ENCODE measurements at regions not wholly inside any gene's neighbourhood (a gene's known extent, or its start where the extent isn't known, plus 50 kb on each side); places are given as distances from the start of the nearest gene placed in this dataset.

GRCh38 chr18:38487521-38487920 lies 921.9 kb upstream of the CELF4 start:
- peaks cover 0 to 1% of the 10 kb centered on the region in 2 donors for H3K27me3 Mint-ChIP-seq
- H3K4me3 Mint-ChIP-seq, result no peak overlapping the region
- ChIA-PET CTCF (ENCODE audit: partially characterized antibody) (no interaction called here), POLR2A (ENCODE audit: partially characterized antibody) (no interaction called here)
- Histone ChIP-seq H3K9me3 (ENCODE audit: control insufficient read depth in 1 of 2, low read length in 2 of 2) (no peaks in the 10 kb centered on the region), H3K4me1 (ENCODE audit: insufficient read depth, low read length) (no peaks in the 10 kb centered on the region), H3K27ac (ENCODE audit: low read depth, low read length) (no peak overlapping the region), H3K36me3 (ENCODE audit: insufficient read depth, low read length) (no peaks in the 10 kb centered on the region), H3K27me3 (ENCODE audit: insufficient read depth, low read length) (no peaks in the 10 kb centered on the region), H3K4me3 (ENCODE audit: low read length in 2 of 2) (no peak overlapping the region)
- DNase-seq, result no peak
- no peaks in the 10 kb centered on the region for H3K36me3 Mint-ChIP-seq
- H3K4me1 Mint-ChIP-seq, result no peaks in the 10 kb centered on the region
- peaks cover 0 to 13% (median 0%) of the 10 kb centered on the region in 8 donors for H3K9me3 Mint-ChIP-seq
- H3K27ac Mint-ChIP-seq, result no peak overlapping the region
- intact Hi-C loops (cut with micrococcal nuclease), result no loop called here

GRCh38 chr18:38483326-38483725 lies 917.7 kb upstream of the CELF4 start:
- intact Hi-C loops (cut with micrococcal nuclease), result no loop called here
- Histone ChIP-seq H3K36me3 (ENCODE audit: insufficient read depth, low read length) (no peaks in the 10 kb centered on the region), H3K27ac (ENCODE audit: low read depth, low read length) (no peak overlapping the region), H3K9me3 (ENCODE audit: control insufficient read depth in 1 of 2, low read length in 2 of 2) (no peaks in the 10 kb centered on the region), H3K4me1 (ENCODE audit: insufficient read depth, low read length) (no peaks in the 10 kb centered on the region), H3K4me3 (ENCODE audit: low read length in 2 of 2) (no peak overlapping the region), H3K27me3 (ENCODE audit: insufficient read depth, low read length) (no peaks in the 10 kb centered on the region)
- no peak overlapping the region for H3K4me3 Mint-ChIP-seq
- CTCF ChIA-PET (ENCODE audit: partially characterized antibody), result no interaction called here
- no peaks in the 10 kb centered on the region for H3K36me3 Mint-ChIP-seq
- H3K27me3 Mint-ChIP-seq, result peaks cover 0 to 3% of the 10 kb centered on the region in 2 donors
- no peak for DNase-seq
- no peaks in the 10 kb centered on the region for H3K4me1 Mint-ChIP-seq
- POLR2A ChIA-PET (ENCODE audit: partially characterized antibody), result no interaction called here
- peaks cover 1 to 17% (median 4%) of the 10 kb centered on the region in 8 donors for H3K9me3 Mint-ChIP-seq
- no peak overlapping the region for H3K27ac Mint-ChIP-seq

- no peak overlapping the region for H3K4me3 ChIP-seq (ENCODE audit: low read length in 2 of 2)
- intact Hi-C loops (cut with micrococcal nuclease), result no loop called here
- no peaks in the 10 kb centered on the region for H3K36me3 ChIP-seq (ENCODE audit: insufficient read depth, low read length)
- no peak overlapping the region for H3K27ac ChIP-seq (ENCODE audit: low read depth, low read length)
- Mint-ChIP-seq H3K27me3 (peaks cover 0 to 3% of the 10 kb centered on the region in 2 donors), H3K4me1 (no peaks in the 10 kb centered on the region), H3K36me3 (no peaks in the 10 kb centered on the region), H3K4me3 (no peak overlapping the region), H3K9me3 (peaks cover 0 to 17% (median 4%) of the 10 kb centered on the region in 8 donors), H3K27ac (no peak overlapping the region)
- CTCF ChIA-PET (ENCODE audit: partially characterized antibody), result no interaction called here
- POLR2A ChIA-PET (ENCODE audit: partially characterized antibody), result no interaction called here
- H3K27me3 ChIP-seq (ENCODE audit: insufficient read depth, low read length), result no peaks in the 10 kb centered on the region
- H3K9me3 ChIP-seq (ENCODE audit: control insufficient read depth in 1 of 2, low read length in 2 of 2), result no peaks in the 10 kb centered on the region
- DNase-seq, result no peak
- no peaks in the 10 kb centered on the region for H3K4me1 ChIP-seq (ENCODE audit: insufficient read depth, low read length)
Observed at GRCh38 chr18:38481576-38481975, 916.0 kb upstream of the CELF4 start.

- H3K4me1 Mint-ChIP-seq, result no peaks in the 10 kb centered on the region
- no peak for DNase-seq
- Histone ChIP-seq H3K27me3 (ENCODE audit: insufficient read depth, low read length) (no peaks in the 10 kb centered on the region), H3K9me3 (ENCODE audit: control insufficient read depth in 1 of 2, low read length in 2 of 2) (no peaks in the 10 kb centered on the region), H3K4me3 (ENCODE audit: low read length in 2 of 2) (no peak overlapping the region), H3K27ac (ENCODE audit: low read depth, low read length) (no peak overlapping the region), H3K4me1 (ENCODE audit: insufficient read depth, low read length) (no peaks in the 10 kb centered on the region), H3K36me3 (ENCODE audit: insufficient read depth, low read length) (no peaks in the 10 kb centered on the region)
- intact Hi-C loops (cut with micrococcal nuclease), result no loop called here
- H3K27me3 Mint-ChIP-seq, result no peaks in the 10 kb centered on the region
- no peak overlapping the region for H3K27ac Mint-ChIP-seq
- no peak overlapping the region for H3K4me3 Mint-ChIP-seq
- ChIA-PET POLR2A (ENCODE audit: partially characterized antibody) (no interaction called here), CTCF (ENCODE audit: partially characterized antibody) (no interaction called here)
- H3K36me3 Mint-ChIP-seq, result no peaks in the 10 kb centered on the region
- H3K9me3 Mint-ChIP-seq, result peaks cover 2 to 18% (median 8%) of the 10 kb centered on the region in 8 donors
Observed at GRCh38 chr18:38475686-38476085, 910.1 kb upstream of the CELF4 start.

GRCh38 chr18:38473535-38473934 lies 907.9 kb upstream of the CELF4 start:
- no peaks in the 10 kb centered on the region for H3K36me3 ChIP-seq (ENCODE audit: insufficient read depth, low read length)
- H3K27ac ChIP-seq (ENCODE audit: low read depth, low read length), result no peak overlapping the region
- Mint-ChIP-seq H3K27me3 (no peaks in the 10 kb centered on the region), H3K27ac (no peak overlapping the region), H3K4me3 (no peak overlapping the region), H3K4me1 (no peaks in the 10 kb centered on the region), H3K9me3 (peaks cover 0 to 18% (median 5%) of the 10 kb centered on the region in 8 donors), H3K36me3 (no peaks in the 10 kb centered on the region)
- H3K9me3 ChIP-seq (ENCODE audit: control insufficient read depth in 1 of 2, low read length in 2 of 2), result no peaks in the 10 kb centered on the region
- POLR2A ChIA-PET (ENCODE audit: partially characterized antibody), result no interaction called here
- CTCF ChIA-PET (ENCODE audit: partially characterized antibody), result no interaction called here
- no peaks in the 10 kb centered on the region for H3K27me3 ChIP-seq (ENCODE audit: insufficient read depth, low read length)
- H3K4me1 ChIP-seq (ENCODE audit: insufficient read depth, low read length), result no peaks in the 10 kb centered on the region
- DNase-seq, result no peak
- H3K4me3 ChIP-seq (ENCODE audit: low read length in 2 of 2), result no peak overlapping the region
- intact Hi-C loops (cut with micrococcal nuclease), result no loop called here

- Mint-ChIP-seq H3K36me3 (no peaks in the 10 kb centered on the region), H3K27me3 (no peaks in the 10 kb centered on the region), H3K4me3 (no peak overlapping the region), H3K27ac (no peak overlapping the region), H3K9me3 (peaks cover 0 to 18% (median 4%) of the 10 kb centered on the region in 8 donors), H3K4me1 (no peaks in the 10 kb centered on the region)
- H3K36me3 ChIP-seq (ENCODE audit: insufficient read depth, low read length), result no peaks in the 10 kb centered on the region
- no peaks in the 10 kb centered on the region for H3K4me1 ChIP-seq (ENCODE audit: insufficient read depth, low read length)
- no peaks in the 10 kb centered on the region for H3K9me3 ChIP-seq (ENCODE audit: control insufficient read depth in 1 of 2, low read length in 2 of 2)
- POLR2A ChIA-PET (ENCODE audit: partially characterized antibody), result no interaction called here
- H3K27ac ChIP-seq (ENCODE audit: low read depth, low read length), result no peak overlapping the region
- no peaks in the 10 kb centered on the region for H3K27me3 ChIP-seq (ENCODE audit: insufficient read depth, low read length)
- DNase-seq, result no peak
- CTCF ChIA-PET (ENCODE audit: partially characterized antibody), result no interaction called here
- intact Hi-C loops (cut with micrococcal nuclease), result no loop called here
- no peak overlapping the region for H3K4me3 ChIP-seq (ENCODE audit: low read length in 2 of 2)
Observed at GRCh38 chr18:38470421-38470820, 904.8 kb upstream of the CELF4 start.

- DNase-seq, result no peak
- Mint-ChIP-seq H3K4me3 (no peak overlapping the region), H3K27me3 (no peaks in the 10 kb centered on the region), H3K4me1 (no peaks in the 10 kb centered on the region), H3K9me3 (peaks cover 0 to 13% (median 5%) of the 10 kb centered on the region in 8 donors), H3K27ac (no peak overlapping the region), H3K36me3 (no peaks in the 10 kb centered on the region)
- ChIA-PET POLR2A (ENCODE audit: partially characterized antibody) (no interaction called here), CTCF (ENCODE audit: partially characterized antibody) (no interaction called here)
- Histone ChIP-seq H3K9me3 (ENCODE audit: control insufficient read depth in 1 of 2, low read length in 2 of 2) (no peaks in the 10 kb centered on the region), H3K27ac (ENCODE audit: low read depth, low read length) (no peak overlapping the region), H3K4me3 (ENCODE audit: low read length in 2 of 2) (no peak overlapping the region), H3K27me3 (ENCODE audit: insufficient read depth, low read length) (no peaks in the 10 kb centered on the region), H3K36me3 (ENCODE audit: insufficient read depth, low read length) (no peaks in the 10 kb centered on the region), H3K4me1 (ENCODE audit: insufficient read depth, low read length) (no peaks in the 10 kb centered on the region)
- intact Hi-C loops (cut with micrococcal nuclease), result no loop called here
Observed at GRCh38 chr18:38466426-38466825, 900.8 kb upstream of the CELF4 start.

GRCh38 chr18:38464024-38464423 lies 898.4 kb upstream of the CELF4 start:
- Histone ChIP-seq H3K27me3 (ENCODE audit: insufficient read depth, low read length) (no peaks in the 10 kb centered on the region), H3K27ac (ENCODE audit: low read depth, low read length) (no peak overlapping the region), H3K4me3 (ENCODE audit: low read length in 2 of 2) (no peak overlapping the region), H3K36me3 (ENCODE audit: insufficient read depth, low read length) (no peaks in the 10 kb centered on the region), H3K4me1 (ENCODE audit: insufficient read depth, low read length) (no peaks in the 10 kb centered on the region), H3K9me3 (ENCODE audit: control insufficient read depth in 1 of 2, low read length in 2 of 2) (no peaks in the 10 kb centered on the region)
- intact Hi-C loops (cut with micrococcal nuclease), result no loop called here
- ChIA-PET CTCF (ENCODE audit: partially characterized antibody) (no interaction called here), POLR2A (ENCODE audit: partially characterized antibody) (no interaction called here)
- no peak overlapping the region for H3K27ac Mint-ChIP-seq
- H3K36me3 Mint-ChIP-seq, result no peaks in the 10 kb centered on the region
- DNase-seq, result no peak
- no peaks in the 10 kb centered on the region for H3K4me1 Mint-ChIP-seq
- H3K9me3 Mint-ChIP-seq, result peaks cover 0 to 11% (median 4%) of the 10 kb centered on the region in 8 donors
- no peaks in the 10 kb centered on the region for H3K27me3 Mint-ChIP-seq
- H3K4me3 Mint-ChIP-seq, result no peak overlapping the region

Data from CD4-positive, alpha-beta memory T cell (primary cell).